H1 (cell line): ENCODE measurements at regions not wholly inside any gene's neighbourhood (a gene's known extent, or its start where the extent isn't known, plus 50 kb on each side); places are given as distances from the start of the nearest gene placed in this dataset.

ENCODE experiments used
- CTCF ChIA-PET: fragments of 300-600 bp; sonication (Branson Sonifier 250); formaldehyde crosslinking; loops from one replicate; lab custom pipeline; 2021; ENCODE audit not compliant: partially characterized antibody; lab: Charles Lee
- POLR2A ChIA-PET: fragments of 300-600 bp; sonication (Branson Sonifier 250); formaldehyde crosslinking; loops from one replicate; lab custom pipeline; 2021; ENCODE audit warnings: inconsistent platforms; ENCODE audit not compliant: partially characterized antibody; lab: Charles Lee
- DNase-seq, 2 experiments: peaks; one replicate each; pipeline versions ENCODE4 v3.0.0 to v3.0.0-alpha.2; 2010 to 2022; ENCODE audit warnings: low spot score in 2 of 2, low read depth in 1 of 2, mixed read lengths in 1 of 2
- FAIRE-seq: peaks from 2 replicates; lab custom pipeline; 2011; peaks lifted over from hg19 to GRCh38; lab: Jason Lieb, UNC
- H2AFZ ChIP-seq: 2 replicates; pipeline ENCODE4 v1.8.1; 2012; ENCODE audit warnings: low read length, inconsistent platforms
- H2AK5ac ChIP-seq: 2 replicates; pipeline ENCODE4 v1.6.1; 2013; ENCODE audit warnings: low read depth, low read length
- H2BK120ac ChIP-seq: replicated peaks from 2 replicates; pipeline ENCODE3; 2013; ENCODE audit warnings: low read depth, low read length, inconsistent platforms
- H2BK12ac ChIP-seq: 2 replicates; pipeline ENCODE4 v1.6.1; 2013; ENCODE audit warnings: low read depth, low read length
- H2BK15ac ChIP-seq: 2 replicates; pipeline ENCODE4 v1.6.1; 2013; ENCODE audit warnings: low read length
- H2BK20ac ChIP-seq: 2 replicates; pipeline ENCODE4 v1.6.1; 2013; ENCODE audit warnings: low read length
- H2BK5ac ChIP-seq: 2 replicates; pipeline ENCODE4 v1.6.1; 2013; ENCODE audit warnings: low read depth, low read length
- H3K14ac ChIP-seq: 2 replicates; pipeline ENCODE4 v1.6.1; 2013; ENCODE audit warnings: inconsistent platforms; ENCODE audit not compliant: insufficient read length
- H3K18ac ChIP-seq: 2 replicates; pipeline ENCODE4 v1.6.1; 2013; ENCODE audit warnings: low read length; ENCODE audit errors: extremely low read depth
- H3K23ac ChIP-seq: 2 replicates; pipeline ENCODE4 v1.6.1; 2013; ENCODE audit warnings: inconsistent platforms; ENCODE audit not compliant: insufficient read length
- H3K23me2 ChIP-seq: 2 replicates; pipeline ENCODE4 v1.6.1; 2013; ENCODE audit warnings: low read depth, low read length
- H3K27ac ChIP-seq: 2 replicates; pipeline ENCODE4 v1.6.1; 2011; ENCODE audit warnings: low read depth, low read length, inconsistent platforms
- H3K27me3 ChIP-seq, 4 experiments: replicated peaks in 1 of 4; 1 replicate in 1 of 4; 2 replicates in 3 of 4; pipeline versions ENCODE4 v1.6.1 to v1.8.1; 2011 to 2013; ENCODE audit warnings: low read length in 3 of 4, mild to moderate bottlenecking in 3 of 4, inconsistent platforms in 2 of 4, mixed read lengths in 2 of 4, moderate library complexity in 1 of 4; ENCODE audit not compliant: control insufficient read depth in 3 of 4, insufficient read depth in 3 of 4; ENCODE audit errors: extremely low read depth in 1 of 4
- H3K36me3 ChIP-seq, 4 experiments: 2 replicates each; pipeline versions ENCODE4 v1.6.1 to v1.8.1; 2011 to 2013; ENCODE audit warnings: mild to moderate bottlenecking in 4 of 4, low read length in 3 of 4, moderate library complexity in 2 of 4, control low read depth in 1 of 4, inconsistent platforms in 1 of 4; ENCODE audit not compliant: insufficient read depth in 4 of 4, control insufficient read depth in 2 of 4
- H3K4ac ChIP-seq: replicated peaks from 2 replicates; pipeline ENCODE3; 2013; ENCODE audit warnings: low read length, low read depth, mixed read lengths, inconsistent platforms; ENCODE audit not compliant: insufficient read length
- H3K4me1 ChIP-seq, 4 experiments: replicated peaks in 1 of 4; 1 replicate in 1 of 4; 2 replicates in 3 of 4; pipeline versions ENCODE4 v1.6.1 to v1.8.1; 2011 to 2013; ENCODE audit warnings: low read length in 3 of 4, inconsistent platforms in 2 of 4, mixed read lengths in 1 of 4; ENCODE audit not compliant: insufficient read depth in 4 of 4, control insufficient read depth in 3 of 4
- H3K4me2 ChIP-seq, 2 experiments: 2 replicates each; pipeline versions ENCODE4 v1.6.1 to v1.8.1; 2011 to 2013; ENCODE audit warnings: low read depth in 2 of 2, low read length in 2 of 2, control low read depth in 1 of 2, inconsistent platforms in 1 of 2, mild to moderate bottlenecking in 1 of 2; ENCODE audit not compliant: insufficient read depth in 1 of 2
- H3K4me3 ChIP-seq, 4 experiments: fragments of 200-600, 300-600 bp in 1 of 4; sonication (generic), shearing (Covaris generic), sonication (Bioruptor Twin) in 1 of 4; 2 replicates each; pipeline versions ENCODE4 v1.5.1 to v1.8.1; 2011 to 2016; ENCODE audit warnings: low read length in 4 of 4, low read depth in 3 of 4, control low read depth in 2 of 4, inconsistent platforms in 2 of 4, mild to moderate bottlenecking in 2 of 4, mixed read lengths in 1 of 4, moderate library complexity in 1 of 4; ENCODE audit not compliant: insufficient read depth in 2 of 4; ENCODE audit errors: extremely low read depth in 1 of 4
- H3K56ac ChIP-seq: replicated peaks from 2 replicates; pipeline ENCODE3; 2013; ENCODE audit warnings: low read depth, mild to moderate bottlenecking, mixed read lengths, low read length, inconsistent platforms; ENCODE audit not compliant: insufficient read length
- H3K79me1 ChIP-seq: 2 replicates; pipeline ENCODE4 v1.6.1; 2013; ENCODE audit warnings: low read depth, low read length, control low read depth
- H3K79me2 ChIP-seq, 2 experiments: 2 replicates each; pipeline versions ENCODE4 v1.6.1 to v1.8.1; 2012 to 2013; ENCODE audit warnings: low read length in 2 of 2, mild to moderate bottlenecking in 2 of 2, inconsistent platforms in 1 of 2; ENCODE audit not compliant: insufficient read depth in 2 of 2, control insufficient read depth in 1 of 2
- H3K9ac ChIP-seq, 4 experiments: replicated peaks in 1 of 4; 1 replicate in 1 of 4; 2 replicates in 3 of 4; pipeline versions ENCODE4 v1.6.1 to v1.8.1; 2011 to 2013; ENCODE audit warnings: low read depth in 3 of 4, low read length in 3 of 4, control low read depth in 2 of 4, mild to moderate bottlenecking in 2 of 4, moderate library complexity in 2 of 4, inconsistent platforms in 1 of 4; ENCODE audit errors: extremely low read depth in 1 of 4
- H3K9me3 ChIP-seq, 2 experiments: 2 replicates each; pipeline versions ENCODE4 v1.6.1 to v1.8.1; 2012 to 2013; ENCODE audit warnings: mild to moderate bottlenecking in 2 of 2, moderate library complexity in 2 of 2, control low read depth in 1 of 2, inconsistent platforms in 1 of 2, low read depth in 1 of 2, low read length in 1 of 2, mixed read lengths in 1 of 2; ENCODE audit not compliant: insufficient read depth in 2 of 2
- H4K20me1 ChIP-seq, 2 experiments: replicated peaks in 1 of 2; 2 replicates each; pipeline versions ENCODE3 to v1.8.1; 2011 to 2013; ENCODE audit warnings: inconsistent platforms in 2 of 2, low read length in 2 of 2, mild to moderate bottlenecking in 1 of 2; ENCODE audit not compliant: insufficient read depth in 2 of 2, control insufficient read depth in 1 of 2
- H4K5ac ChIP-seq: 2 replicates; pipeline ENCODE4 v1.6.1; 2013; ENCODE audit warnings: low read length, low read depth, mixed read lengths, inconsistent platforms; ENCODE audit not compliant: insufficient read length
- H4K8ac ChIP-seq: 2 replicates; pipeline ENCODE4 v1.8.0; 2013; ENCODE audit warnings: mild to moderate bottlenecking, moderate library complexity, low read length, inconsistent platforms; ENCODE audit not compliant: insufficient read depth; ENCODE audit errors: extremely low read depth
- H4K91ac ChIP-seq: replicated peaks from 2 replicates; pipeline ENCODE3; 2013; ENCODE audit warnings: low read length, mixed read lengths, inconsistent platforms; ENCODE audit not compliant: insufficient read length
- BCL11A ChIP-seq, 2 experiments: IDR thresholded peaks; one replicate each; pipeline ENCODE4 v1.6.1; 2011; ENCODE audit warnings: low read depth in 2 of 2, low read length in 2 of 2, mild to moderate bottlenecking in 2 of 2
- E2F6 ChIP-seq: IDR thresholded peaks from 2 replicates; pipeline ENCODE4 v1.6.1; 2012; ENCODE audit warnings: inconsistent platforms
- EZH2 ChIP-seq: fragments of 200-600 bp; sonication (generic); IDR thresholded peaks from 2 replicates; pipeline ENCODE4 v1.7.1; 2012; ENCODE audit warnings: low read depth, mild to moderate bottlenecking, moderate library complexity, low read length, inconsistent platforms; ENCODE audit not compliant: severe bottlenecking
- FOSL1 ChIP-seq: IDR thresholded peaks from 2 replicates; pipeline ENCODE4 v1.6.1; 2011; ENCODE audit warnings: mild to moderate bottlenecking, low read depth, low read length, moderate library complexity; ENCODE audit not compliant: insufficient read depth
- GABPA ChIP-seq: IDR thresholded peaks from 2 replicates; pipeline ENCODE4 v1.6.1; 2011; ENCODE audit warnings: mild to moderate bottlenecking, low read length, moderate library complexity, borderline replicate concordance; ENCODE audit not compliant: insufficient read depth
- KDM5A ChIP-seq: fragments of 200-600 bp; IDR thresholded peaks from 2 replicates; pipeline ENCODE4 v1.7.1; 2012; ENCODE audit warnings: mild to moderate bottlenecking, low read length, inconsistent platforms, mixed read lengths
- RAD21 ChIP-seq, 2 experiments: IDR thresholded peaks in 1 of 2; conservative IDR thresholded peaks in 1 of 2; 2 replicates each; pipeline ENCODE4 v1.6.1; 2011; ENCODE audit warnings: low read depth in 2 of 2, low read length in 2 of 2, improper control_type of control experiment in 1 of 2, inconsistent platforms in 1 of 2, mild to moderate bottlenecking in 1 of 2, moderate library complexity in 1 of 2
- RBBP5 ChIP-seq: IDR thresholded peaks from 2 replicates; pipeline ENCODE4 v1.7.1; 2012; ENCODE audit warnings: low read depth, mild to moderate bottlenecking, inconsistent platforms, low read length, moderate library complexity, borderline replicate concordance
- SAP30 ChIP-seq: fragments of 300-600 bp; sonication (generic); IDR thresholded peaks from 2 replicates; pipeline ENCODE4 v1.7.1; 2012; ENCODE audit warnings: low read length, moderate library complexity, mild to moderate bottlenecking, inconsistent platforms; ENCODE audit not compliant: insufficient read depth, insufficient replicate concordance
- TAF7 ChIP-seq: optimal IDR thresholded peaks from 2 replicates; pipeline ENCODE3; 2011; ENCODE audit warnings: low read depth, mild to moderate bottlenecking, inconsistent platforms, low read length, moderate library complexity, borderline replicate concordance
- USF2 ChIP-seq: IDR thresholded peaks from 2 replicates; pipeline ENCODE4 v1.6.1; 2011; ENCODE audit warnings: low read length, improper control_type of control experiment
- WGBS, 2 experiments: shearing (Covaris generic) in 1 of 2; methylation state at CpG; one replicate each; pipeline versions ENCODE4 v1.1.6 to v1.1.7; 2013 to 2015; ENCODE audit warnings: low lambda C conversion rate in 2 of 2, mixed read lengths in 2 of 2, inconsistent platforms in 1 of 2, low coverage in 1 of 2, missing lambda C conversion rate in 1 of 2; ENCODE audit not compliant: insufficient replicate concordance in 2 of 2, insufficient coverage in 1 of 2, insufficient read length in 1 of 2; ENCODE audit errors: extremely low coverage in 1 of 2, missing lambda C conversion rate in 1 of 2; 5-methylcytosine and 5-hydroxymethylcytosine counted together

GRCh38 chr2:146642066-146642465, 1202.8 kb upstream of the ACVR2A start:
- 85% methylated on average over 4 of the region's 4 CpGs; no CpG with 5 or more reads in 1 of the 2 experiments for WGBS, 2 experiments
- Histone ChIP-seq H3K27ac (no peak overlapping the region), H4K20me1 (no peaks in the 10 kb centered on the region), H3K4ac (no peak overlapping the region), H3K18ac (no peak overlapping the region), H3K9ac (no peak overlapping the region), H2AK5ac (no peak overlapping the region), H3K79me1 (no peaks in the 10 kb centered on the region), H3K14ac (no peak overlapping the region), H4K5ac (no peak overlapping the region), H3K23ac (no peak overlapping the region), H4K91ac (no peak overlapping the region), H2BK20ac (no peak overlapping the region), H4K8ac (no peak overlapping the region), H3K9me3 (peaks cover 0 to 6% of the 10 kb centered on the region in 2 experiments; a peak in 2 of 4 replicates), H2BK120ac (peak overlapping the region; percentile 54), H3K4me3 (no peak overlapping the region), H3K4me2 (no peak overlapping the region), H3K79me2 (no peaks in the 10 kb centered on the region), H3K27me3 (no peaks in the 10 kb centered on the region), H3K56ac (no peak overlapping the region), H3K23me2 (no peaks in the 10 kb centered on the region), H2BK5ac (peak overlapping the region; percentile 71; the same call in 1 of the 2 replicates), H3K36me3 (no peaks in the 10 kb centered on the region), H2BK15ac (no peak overlapping the region), H2AFZ (no peak overlapping the region), H2BK12ac (no peak overlapping the region; the same call in 1 of the 2 replicates), H3K4me1 (no peaks in the 10 kb centered on the region; a peak in 1 of 7 replicates)
- TF ChIP-seq TAF7 (no peak), GABPA (no peak), BCL11A (IDR thresholded peaks at IDR 0.05; ENCODE audit: low read depth in 2 of 2, low read length in 2 of 2) (no peak), KDM5A (no peak), SAP30 (no peak), FOSL1 (no peak), E2F6 (no peak), USF2 (no peak), EZH2 (no peak), RBBP5 (no peak), RAD21 (IDR thresholded peaks at IDR 0.05 in 1 of 2, conservative IDR thresholded peaks at IDR 0.05 in 1 of 2; ENCODE audit: low read depth in 2 of 2, low read length in 2 of 2) (no peak)
- no peak for FAIRE-seq
- CTCF ChIA-PET = interaction anchor here (1.1 to 1.3 kb wide), 2 partner anchors 16 to 119 kb away, joined by 3 to 4 read pairs; no protein-coding TSS in a partner anchor
- POLR2A ChIA-PET = no interaction called here
- no peak for DNase-seq
